ENCODE measurements at regions not wholly inside any gene's neighbourhood (a gene's known extent, or its start where the extent isn't known, plus 50 kb on each side); places are given as distances from the start of the nearest gene placed in this dataset.

DNA sequence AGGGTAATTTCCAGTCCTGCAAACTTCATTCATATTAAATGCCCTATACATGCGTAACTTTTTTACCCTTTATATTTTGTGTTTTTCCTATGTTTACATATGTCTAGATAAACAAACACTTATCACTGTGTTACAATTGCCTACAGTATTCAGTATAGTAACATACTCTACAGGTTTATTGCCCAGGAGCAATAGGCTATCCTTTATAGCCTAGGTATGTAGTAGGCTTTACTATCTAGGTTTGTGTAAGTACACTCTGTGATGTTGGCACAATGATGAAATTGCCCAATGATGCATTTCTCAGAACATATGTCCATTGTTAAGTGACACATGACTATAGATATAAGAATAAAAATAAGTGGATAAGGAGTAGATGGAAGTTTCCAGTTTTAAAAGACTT, 345.5 kb upstream of the C1orf87 start:
- Histone ChIP-seq H3K4me3 (replicated peaks in 1 of 3; ENCODE audit: low read depth in 2 of 3, low read length in 3 of 3) (no peak overlapping the region), H2AFZ (ENCODE audit: insufficient read depth, low read depth, low read length, poor library complexity, severe bottlenecking) (no peak overlapping the region), H3K27ac (ENCODE audit: low read depth in 1 of 2, low read length in 2 of 2) (no peak overlapping the region), H3K9ac (ENCODE audit: insufficient read depth, low read length, poor library complexity, severe bottlenecking) (no peak overlapping the region), H3K79me2 (ENCODE audit: insufficient read depth, low read length) (no peaks in the 10 kb centered on the region), H3K4me2 (replicated peaks; ENCODE audit: extremely low read depth, low read length, poor library complexity, severe bottlenecking) (no peak overlapping the region), H3K9me3 (replicated peaks in 1 of 2; ENCODE audit: control insufficient read depth in 1 of 2, insufficient read depth in 1 of 2, low read length in 2 of 2) (peaks cover 0 to 4% of the 10 kb centered on the region in 2 donors), H3K4me1 (ENCODE audit: control insufficient read depth in 1 of 2, insufficient read depth in 2 of 2, low read length in 2 of 2) (no peaks in the 10 kb centered on the region), H3K27me3 (ENCODE audit: control insufficient read depth in 2 of 2, insufficient read depth in 2 of 2, low read length in 2 of 2) (no peaks in the 10 kb centered on the region), H4K20me1 (ENCODE audit: insufficient read depth, low read length) (no peaks in the 10 kb centered on the region), H3K36me3 (replicated peaks in 1 of 2; ENCODE audit: control insufficient read depth in 1 of 2, insufficient read depth in 2 of 2, low read length in 2 of 2) (no peaks in the 10 kb centered on the region)
- TF ChIP-seq, protein P1, sequence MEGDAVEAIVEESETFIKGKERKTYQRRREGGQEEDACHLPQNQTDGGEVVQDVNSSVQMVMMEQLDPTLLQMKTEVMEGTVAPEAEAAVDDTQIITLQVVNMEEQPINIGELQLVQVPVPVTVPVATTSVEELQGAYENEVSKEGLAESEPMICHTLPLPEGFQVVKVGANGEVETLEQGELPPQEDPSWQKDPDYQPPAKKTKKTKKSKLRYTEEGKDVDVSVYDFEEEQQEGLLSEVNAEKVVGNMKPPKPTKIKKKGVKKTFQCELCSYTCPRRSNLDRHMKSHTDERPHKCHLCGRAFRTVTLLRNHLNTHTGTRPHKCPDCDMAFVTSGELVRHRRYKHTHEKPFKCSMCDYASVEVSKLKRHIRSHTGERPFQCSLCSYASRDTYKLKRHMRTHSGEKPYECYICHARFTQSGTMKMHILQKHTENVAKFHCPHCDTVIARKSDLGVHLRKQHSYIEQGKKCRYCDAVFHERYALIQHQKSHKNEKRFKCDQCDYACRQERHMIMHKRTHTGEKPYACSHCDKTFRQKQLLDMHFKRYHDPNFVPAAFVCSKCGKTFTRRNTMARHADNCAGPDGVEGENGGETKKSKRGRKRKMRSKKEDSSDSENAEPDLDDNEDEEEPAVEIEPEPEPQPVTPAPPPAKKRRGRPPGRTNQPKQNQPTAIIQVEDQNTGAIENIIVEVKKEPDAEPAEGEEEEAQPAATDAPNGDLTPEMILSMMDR (IDR thresholded peaks at IDR 0.05), result no peak
- WGBS (ENCODE audit: insufficient coverage), result no CpG with 5 or more reads among the region's 1 CpG
- H3K36me3 Mint-ChIP-seq, result no peaks in the 10 kb centered on the region
- DNase-seq, result no peak
- peaks cover 0 to 8% (median 2%) of the 10 kb centered on the region in 7 donors for H3K9me3 Mint-ChIP-seq
- H3K27me3 Mint-ChIP-seq (ENCODE audit: low read depth in 3 of 3), result no peaks in the 10 kb centered on the region
- intact Hi-C loops (cut with micrococcal nuclease), result no loop called here
- no peak overlapping the region for H3K4me3 Mint-ChIP-seq
- H3K4me1 Mint-ChIP-seq, result no peaks in the 10 kb centered on the region
- H3K27ac Mint-ChIP-seq, result no peak overlapping the region

DNA sequence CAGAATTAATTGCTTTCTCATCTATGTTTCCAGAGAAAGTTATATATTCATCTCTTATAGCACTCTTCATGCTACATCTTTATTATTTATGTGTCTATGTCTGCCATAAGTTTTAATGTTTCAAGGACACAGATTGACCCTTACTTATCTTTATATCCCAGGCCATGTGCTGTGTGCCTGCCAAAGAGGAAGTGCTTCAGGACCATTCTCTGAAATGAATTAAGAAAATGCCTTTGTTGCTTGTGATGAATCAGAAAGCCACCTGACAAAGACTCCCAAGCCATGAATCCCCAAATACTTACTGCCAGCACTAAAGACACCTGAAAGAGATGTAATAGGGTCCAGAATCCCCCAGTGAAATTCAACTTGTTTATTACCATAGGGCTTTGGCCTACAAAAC, 342.1 kb upstream of the C1orf87 start:
- Histone ChIP-seq H3K79me2 (ENCODE audit: insufficient read depth, low read length) (no peaks in the 10 kb centered on the region), H3K9me3 (replicated peaks in 1 of 2; ENCODE audit: control insufficient read depth in 1 of 2, insufficient read depth in 1 of 2, low read length in 2 of 2) (no peaks in the 10 kb centered on the region), H3K4me3 (replicated peaks in 1 of 3; ENCODE audit: low read depth in 2 of 3, low read length in 3 of 3) (no peak overlapping the region), H3K27ac (ENCODE audit: low read depth in 1 of 2, low read length in 2 of 2) (no peak overlapping the region), H3K36me3 (replicated peaks in 1 of 2; ENCODE audit: control insufficient read depth in 1 of 2, insufficient read depth in 2 of 2, low read length in 2 of 2) (no peaks in the 10 kb centered on the region), H3K9ac (ENCODE audit: insufficient read depth, low read length, poor library complexity, severe bottlenecking) (no peak overlapping the region), H3K27me3 (ENCODE audit: control insufficient read depth in 2 of 2, insufficient read depth in 2 of 2, low read length in 2 of 2) (no peaks in the 10 kb centered on the region), H3K4me2 (replicated peaks; ENCODE audit: extremely low read depth, low read length, poor library complexity, severe bottlenecking) (no peak overlapping the region), H3K4me1 (ENCODE audit: control insufficient read depth in 1 of 2, insufficient read depth in 2 of 2, low read length in 2 of 2) (no peaks in the 10 kb centered on the region), H4K20me1 (ENCODE audit: insufficient read depth, low read length) (no peaks in the 10 kb centered on the region), H2AFZ (ENCODE audit: insufficient read depth, low read depth, low read length, poor library complexity, severe bottlenecking) (no peak overlapping the region)
- TF ChIP-seq, protein P1 (IDR thresholded peaks at IDR 0.05), result no peak
- H3K9me3 Mint-ChIP-seq, result peaks cover 0 to 2% (median 0%) of the 10 kb centered on the region in 7 donors
- intact Hi-C loops (cut with micrococcal nuclease), result no loop called here
- H3K36me3 Mint-ChIP-seq, result no peaks in the 10 kb centered on the region
- H3K27me3 Mint-ChIP-seq (ENCODE audit: low read depth in 3 of 3), result no peaks in the 10 kb centered on the region
- DNase-seq, result no peak
- H3K4me3 Mint-ChIP-seq, result no peak overlapping the region
- H3K4me1 Mint-ChIP-seq, result no peaks in the 10 kb centered on the region
- no peak overlapping the region for H3K27ac Mint-ChIP-seq
